ENCODE measurements at regions not wholly inside any gene's neighbourhood (a gene's known extent, or its start where the extent isn't known, plus 50 kb on each side); places are given as distances from the start of the nearest gene placed in this dataset.

- 0 out of 2 replicates have a peak, but pooled peaks have one; percentile 27 for TF ChIP-seq ZNF644 (CRISPR knock-in tag; IDR thresholded peaks at IDR 0.05; ENCODE audit: low read depth)
- no peak for TF ChIP-seq ZSCAN22 (CRISPR knock-in tag; IDR thresholded peaks at IDR 0.05)
- no peak for TF ChIP-seq KLF9 (CRISPR knock-in tag; IDR thresholded peaks at IDR 0.05; ENCODE audit: low read depth)
- TF ChIP-seq FOXA3 (CRISPR knock-in tag; IDR thresholded peaks at IDR 0.05): no peak
- peak; percentile 57; the same call in 1 of the 2 replicates for TF ChIP-seq FOSL2 (CRISPR knock-in tag; IDR thresholded peaks at IDR 0.05)
- peak; percentile 46; the same call in 1 of the 2 replicates for TF ChIP-seq TFAP4 (IDR thresholded peaks at IDR 0.05; ENCODE audit: borderline replicate concordance, low read depth)
- peak; percentile 35; the same call in 1 of the 2 replicates for TF ChIP-seq SOX5 (CRISPR knock-in tag; IDR thresholded peaks at IDR 0.05; ENCODE audit: borderline replicate concordance)
- no peak for TF ChIP-seq KLF6 (CRISPR knock-in tag; IDR thresholded peaks at IDR 0.05)
- no peak for TF ChIP-seq REXO4 (CRISPR knock-in tag; IDR thresholded peaks at IDR 0.05; ENCODE audit: borderline replicate concordance)
- peak; percentile 63; the same call in 1 of the 2 replicates for TF ChIP-seq EHMT2 (IDR thresholded peaks at IDR 0.05; ENCODE audit: borderline replicate concordance, low read depth, low read length)
- 0 out of 2 replicates have a peak, but pooled peaks have one; percentile 25 for TF ChIP-seq ARID5B (CRISPR knock-in tag; IDR thresholded peaks at IDR 0.05)
- TF ChIP-seq TCF7 (IDR thresholded peaks at IDR 0.05; ENCODE audit: low read depth): no peak
Measured at GRCh38 chr11:121692236-121692635, 239.5 kb upstream of the SORL1-AS1 start (continued).

Data from HepG2 (cell line).